GM18858 (cell line): ENCODE measurements at regions not wholly inside any gene's neighbourhood (a gene's known extent, or its start where the extent isn't known, plus 50 kb on each side); places are given as distances from the start of the nearest gene placed in this dataset.
"Not testable (repeated sequence)": the region's sequence is repeated elsewhere in the genome, so short reads cannot be mapped to it uniquely, and the experiment has no call there.

Experiments used
- ATAC-seq: cut with Tn5 transposase; IDR thresholded peaks from one replicate; pipeline ENCODE4 v1.9.1; 2021; ENCODE audit not compliant: unreplicated experiment

DNA sequence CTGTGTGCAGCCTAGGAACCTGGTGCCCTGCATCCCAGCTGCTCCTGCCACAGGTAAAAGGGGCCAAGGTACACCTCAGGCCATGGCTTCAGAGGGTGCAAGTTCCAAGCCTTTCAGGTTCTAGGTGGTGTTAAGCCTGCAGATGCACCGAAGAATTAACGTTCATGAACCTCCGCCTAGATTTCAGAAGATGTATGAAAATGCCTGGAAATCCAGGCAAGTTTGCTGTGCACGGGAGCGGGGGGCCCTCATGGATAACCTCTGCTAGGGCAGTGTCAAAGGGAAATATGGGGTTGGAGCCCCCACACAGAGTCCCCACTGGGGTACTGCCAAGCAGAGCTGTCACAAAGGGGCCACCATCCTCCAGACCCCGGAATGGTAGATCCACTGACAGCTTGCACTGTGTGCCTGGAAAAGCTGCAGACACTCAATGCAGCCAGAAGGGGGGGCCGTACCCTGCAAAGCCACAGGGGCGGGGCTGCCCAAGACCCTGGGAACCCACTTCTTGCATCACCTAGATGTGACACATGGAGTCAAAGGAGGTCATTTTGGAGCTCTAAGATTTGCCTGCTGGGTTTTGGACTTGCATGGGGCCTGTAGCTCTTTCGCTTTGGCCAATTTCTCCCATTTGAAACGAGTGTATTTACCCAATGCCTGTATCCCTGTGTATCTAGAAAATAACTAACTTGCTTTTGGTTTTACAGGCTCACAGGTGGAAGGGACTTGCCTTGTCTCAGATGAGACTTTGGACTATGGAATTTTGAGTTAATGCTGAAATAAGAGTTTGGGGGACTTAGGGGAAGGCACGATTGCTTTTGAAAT is 145.2 kb upstream of the C1QTNF3 start:
- ATAC-seq, result not testable (repeated sequence)

DNA sequence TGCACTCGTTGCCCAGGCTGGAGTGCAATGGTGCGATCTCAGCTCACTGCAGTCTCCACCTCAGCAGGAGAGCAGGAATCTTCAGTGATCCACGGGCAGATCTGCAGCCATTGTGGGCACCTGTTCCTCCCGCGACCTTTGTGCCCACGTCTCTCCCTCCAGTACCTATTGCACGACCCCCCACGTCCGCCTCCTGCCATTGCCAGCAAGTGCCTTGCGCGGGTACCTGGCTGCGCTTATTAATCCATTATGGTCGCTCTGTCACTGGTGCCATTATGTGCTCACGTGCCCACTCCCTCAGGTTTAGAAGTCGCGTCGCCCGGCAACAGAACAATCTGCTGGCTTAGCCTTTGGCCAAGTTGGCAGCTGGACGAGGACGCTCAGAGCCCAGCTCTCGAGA is 146.2 kb upstream of the C1QTNF3 start:
- ATAC-seq, result not testable (repeated sequence)

DNA sequence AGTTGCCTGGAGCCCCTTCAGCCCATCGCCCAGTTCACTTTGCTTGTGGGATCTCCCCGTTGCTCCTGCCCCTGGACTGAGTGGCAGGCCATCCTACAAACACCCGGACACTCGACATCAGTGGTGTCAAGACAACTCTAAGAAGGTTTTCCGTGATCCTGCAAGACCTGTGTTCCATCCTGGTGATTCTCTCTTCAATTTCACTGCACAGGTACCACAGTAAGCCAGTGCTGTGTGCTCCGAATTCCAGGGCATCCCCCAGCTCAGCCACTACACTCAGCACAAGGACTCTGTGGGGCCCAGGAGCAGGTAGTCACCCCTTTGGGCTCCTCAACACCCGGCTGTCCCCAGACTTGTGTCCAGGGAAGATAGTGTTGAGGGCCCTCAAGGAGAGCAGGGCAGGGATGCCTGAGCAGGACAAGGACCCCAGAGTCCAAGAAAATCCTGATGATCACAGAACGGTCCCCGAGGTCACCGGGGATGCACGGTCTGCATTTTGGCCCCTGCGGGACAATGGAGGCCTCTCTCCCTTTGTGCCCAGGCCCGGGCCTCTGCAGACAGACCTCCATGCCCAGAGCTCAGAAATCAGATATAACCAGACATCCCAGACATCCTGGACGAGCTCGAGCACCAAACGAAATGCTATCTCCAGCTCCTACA is 146.9 kb upstream of the C1QTNF3 start:
- not testable (repeated sequence) for ATAC-seq

DNA sequence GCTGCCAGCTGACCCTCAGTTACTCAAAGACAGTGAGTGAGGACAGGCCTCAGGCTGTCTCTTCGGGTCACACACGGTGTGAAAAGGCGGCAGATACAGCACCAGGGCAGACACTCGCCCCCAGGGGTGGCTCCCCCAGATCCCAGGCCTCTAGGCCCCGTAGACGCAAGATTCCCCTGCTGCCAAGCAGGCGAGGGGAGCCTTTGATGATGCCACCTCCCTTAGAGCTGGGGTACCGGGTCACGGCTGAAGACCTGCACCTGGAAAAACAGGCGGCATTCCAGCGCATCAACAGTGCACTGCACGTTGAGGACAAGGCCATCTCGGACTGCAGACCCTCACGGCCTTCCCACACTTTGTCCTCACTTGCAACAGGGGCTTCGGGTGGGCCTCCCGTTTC is 147.5 kb upstream of the C1QTNF3 start:
- ATAC-seq, result not testable (repeated sequence)

DNA sequence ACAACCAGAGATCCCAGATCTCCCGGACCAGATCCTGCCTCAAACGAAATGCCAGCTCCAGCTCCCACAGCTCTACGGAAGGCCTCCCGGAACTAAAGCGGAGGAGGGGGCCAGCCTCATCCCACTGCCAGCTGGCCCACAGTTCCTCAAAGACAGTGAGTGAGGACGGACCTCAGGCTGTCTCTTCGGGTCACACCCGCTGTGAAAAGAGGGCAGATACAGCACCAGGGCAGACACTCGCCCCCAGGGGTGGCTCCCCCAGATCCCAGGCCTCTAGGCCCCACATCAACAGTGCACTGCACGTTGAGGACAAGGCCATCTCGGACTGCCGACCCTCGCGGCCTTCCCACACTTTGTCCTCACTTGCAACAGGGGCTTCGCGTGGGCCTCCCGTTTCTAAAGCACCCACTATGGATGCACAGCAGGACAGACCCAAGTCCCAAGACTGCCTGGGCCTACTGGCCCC is 148.3 kb upstream of the C1QTNF3 start:
- not testable (repeated sequence) for ATAC-seq

DNA sequence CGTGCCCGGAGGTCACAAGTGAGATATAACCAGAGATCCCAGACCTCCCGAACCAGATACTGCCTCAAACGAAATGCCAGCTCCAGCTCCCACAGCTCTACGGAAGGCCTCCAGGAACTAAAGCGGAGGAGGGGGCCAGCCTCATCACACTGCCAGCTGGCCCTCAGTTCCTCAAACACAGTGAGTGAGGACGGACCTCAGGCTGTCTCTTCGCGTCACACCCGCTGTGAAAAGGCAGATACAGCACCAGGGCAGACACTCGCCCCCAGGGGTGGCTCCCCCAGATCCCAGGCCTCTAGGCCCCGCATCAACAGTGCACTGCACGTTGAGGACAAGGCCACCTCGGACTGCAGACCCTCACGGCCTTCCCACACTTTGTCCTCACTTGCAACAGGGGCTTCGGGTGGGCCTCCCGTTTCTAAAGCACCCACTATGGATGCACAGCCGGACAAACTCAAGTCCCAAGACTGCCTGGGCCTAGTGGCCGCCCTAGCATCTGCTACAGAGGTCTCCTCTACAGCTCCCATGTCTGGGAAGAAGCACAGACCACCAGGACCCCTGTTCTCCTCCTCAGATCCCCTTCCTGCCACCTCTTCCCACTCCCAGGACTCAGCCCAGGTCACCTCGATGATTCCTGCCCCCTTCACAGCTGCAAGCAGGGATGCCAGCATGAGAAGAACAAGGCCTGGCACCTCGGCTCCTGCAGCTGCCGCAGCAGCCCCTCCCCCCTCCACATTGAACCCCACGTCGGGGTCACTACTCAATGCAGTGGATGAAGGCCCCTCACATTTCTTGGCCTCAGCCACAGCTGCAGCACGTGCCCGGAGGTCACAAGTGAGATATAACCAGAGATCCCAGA is 149.3 kb upstream of the C1QTNF3 start:
- ATAC-seq, result not testable (repeated sequence)

DNA sequence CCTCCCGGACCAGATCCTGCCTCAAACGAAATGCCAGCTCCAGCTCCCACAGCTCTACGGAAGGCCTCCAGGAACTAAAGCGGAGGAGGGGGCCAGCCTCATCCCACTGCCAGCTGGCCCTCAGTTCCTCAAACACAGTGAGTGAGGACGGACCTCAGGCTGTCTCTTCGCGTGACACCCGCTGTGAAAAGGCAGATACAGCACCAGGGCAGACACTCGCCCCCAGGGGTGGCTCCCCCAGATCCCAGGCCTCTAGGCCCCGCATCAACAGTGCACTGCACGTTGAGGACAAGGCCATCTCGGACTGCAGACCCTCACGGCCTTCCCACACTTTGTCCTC is 149.9 kb upstream of the C1QTNF3 start:
- not testable (repeated sequence) for ATAC-seq

DNA sequence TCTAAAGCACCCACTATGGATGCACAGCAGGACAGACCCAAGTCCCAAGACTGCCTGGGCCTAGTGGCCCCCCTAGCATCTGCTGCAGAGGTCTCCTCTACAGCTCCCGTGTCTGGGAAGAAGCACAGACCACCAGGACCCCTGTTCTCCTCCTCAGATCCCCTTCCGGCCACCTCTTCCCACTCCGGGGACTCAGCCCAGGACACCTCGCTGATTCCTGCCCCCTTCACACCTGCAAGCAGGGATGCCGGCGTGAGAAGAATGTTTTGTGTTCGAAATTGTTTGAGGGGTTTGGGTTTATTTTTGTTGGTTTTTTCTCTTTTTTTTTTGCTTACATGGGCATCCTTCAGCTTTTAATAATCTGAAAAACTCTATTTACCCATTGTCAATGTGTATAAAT is 150.3 kb upstream of the C1QTNF3 start:
- ATAC-seq, result not testable (repeated sequence)

DNA sequence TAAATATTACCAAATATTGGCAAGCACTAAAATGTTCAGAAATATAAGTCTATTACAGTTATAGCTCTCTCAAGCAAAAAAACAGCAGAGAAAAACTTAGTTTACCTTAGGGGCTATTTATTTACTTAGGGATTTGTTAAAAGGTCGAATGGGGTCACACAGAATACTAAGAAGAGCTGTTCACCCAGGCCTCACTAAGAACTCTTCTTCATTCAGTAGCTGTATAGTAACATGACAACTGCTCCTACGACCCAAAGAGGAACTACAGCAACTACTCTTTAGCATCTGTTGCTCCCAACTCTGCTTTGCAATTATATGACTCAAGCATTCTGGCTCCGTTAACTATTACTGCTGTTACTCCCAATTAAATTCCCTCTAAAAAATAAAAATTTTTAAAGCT is 150.8 kb upstream of the C1QTNF3 start:
- ATAC-seq, result not testable (repeated sequence)

DNA sequence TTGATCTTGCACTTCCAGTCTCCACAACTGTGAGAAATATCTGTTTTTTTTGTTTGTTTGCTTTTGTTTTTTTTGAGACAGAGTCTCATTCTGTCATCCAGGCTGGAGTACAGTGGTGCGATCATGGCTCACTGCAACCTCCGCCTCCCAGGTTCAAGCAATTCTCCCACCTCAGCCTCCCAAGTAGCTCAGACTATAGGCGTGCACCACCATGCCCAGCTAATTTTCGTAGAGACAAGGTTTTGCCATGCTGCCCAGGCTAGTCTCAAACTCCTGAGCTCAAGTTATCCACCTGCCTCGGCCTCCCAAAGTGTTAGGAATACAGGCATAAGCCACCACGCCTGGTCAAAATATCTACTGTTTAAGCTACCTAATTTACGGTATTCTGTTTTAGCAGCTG is 153.1 kb upstream of the C1QTNF3 start:
- not testable (repeated sequence) for ATAC-seq

DNA sequence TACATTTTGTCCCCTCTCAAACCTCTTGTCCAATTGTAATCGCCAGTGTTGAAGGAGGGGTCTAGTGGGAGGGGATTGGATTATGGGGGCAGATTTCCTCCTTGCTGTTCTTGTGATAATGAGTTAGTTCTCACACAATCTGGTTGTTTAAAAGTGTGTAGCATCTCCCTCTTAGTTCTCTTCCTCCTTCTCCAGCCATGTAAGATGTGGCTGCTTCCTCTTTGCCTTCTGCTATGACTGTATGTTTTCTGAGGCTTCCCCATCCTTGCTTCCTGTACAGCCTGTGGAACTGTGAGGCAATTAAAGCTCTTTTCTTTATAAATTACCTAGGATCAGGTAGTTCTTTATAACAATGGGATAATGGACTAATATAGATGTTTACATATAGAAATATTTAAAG is 162.3 kb upstream of the C1QTNF3 start:
- not testable (repeated sequence) for ATAC-seq

DNA sequence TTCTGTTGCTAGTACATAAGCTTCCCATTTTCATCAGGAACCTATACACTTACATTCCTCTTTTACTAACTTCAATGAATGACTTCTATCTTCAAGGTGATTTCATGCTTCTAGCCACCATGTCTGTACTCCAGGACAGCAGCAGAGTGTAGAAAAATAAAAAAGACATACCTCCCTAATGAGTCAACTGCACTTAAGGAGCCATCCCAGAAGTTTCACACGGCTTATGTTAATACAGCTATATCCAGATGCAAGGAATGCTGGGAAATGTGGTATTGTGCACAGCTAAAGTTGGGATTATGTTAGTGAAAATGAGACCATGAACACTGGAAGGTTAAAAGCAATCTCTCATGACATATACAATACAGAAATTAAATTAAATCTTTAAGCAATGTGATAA is 174.4 kb upstream of the C1QTNF3 start:
- ATAC-seq, result not testable (repeated sequence)

DNA sequence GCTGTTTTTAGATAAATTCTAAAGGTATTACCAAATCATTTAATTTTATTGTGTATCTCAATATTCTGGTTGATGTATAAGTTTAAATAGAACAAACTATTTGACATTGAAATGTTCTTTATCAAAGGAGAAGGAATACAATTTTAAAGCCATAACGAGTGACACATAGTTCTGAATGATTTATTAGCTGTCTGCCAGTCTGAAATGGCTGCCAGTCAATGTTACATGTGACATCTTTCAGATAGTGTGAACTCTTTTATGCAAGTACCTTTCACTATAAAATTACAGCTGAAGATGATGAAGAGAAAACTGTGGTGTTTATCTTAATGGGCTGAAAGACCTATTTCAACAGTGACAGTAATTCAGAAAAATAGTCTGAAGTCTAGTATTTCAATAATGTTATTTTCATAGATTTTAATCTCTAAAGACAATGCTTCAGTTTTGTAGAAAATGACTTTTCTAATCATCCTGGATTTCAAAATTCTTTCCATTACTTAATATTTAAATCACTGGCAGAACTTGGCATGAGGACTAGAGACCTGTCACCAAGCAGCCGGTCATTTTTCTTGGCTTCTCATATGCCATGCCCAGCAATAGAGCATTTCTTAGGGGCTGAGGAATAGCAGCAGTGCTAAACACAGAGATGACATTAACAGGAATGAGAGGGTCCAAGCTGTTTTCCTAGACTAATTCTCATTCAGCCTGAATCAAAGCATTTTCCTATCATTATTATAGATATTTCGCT is 178.5 kb upstream of the C1QTNF3 start:
- ATAC-seq, result not testable (repeated sequence)

DNA sequence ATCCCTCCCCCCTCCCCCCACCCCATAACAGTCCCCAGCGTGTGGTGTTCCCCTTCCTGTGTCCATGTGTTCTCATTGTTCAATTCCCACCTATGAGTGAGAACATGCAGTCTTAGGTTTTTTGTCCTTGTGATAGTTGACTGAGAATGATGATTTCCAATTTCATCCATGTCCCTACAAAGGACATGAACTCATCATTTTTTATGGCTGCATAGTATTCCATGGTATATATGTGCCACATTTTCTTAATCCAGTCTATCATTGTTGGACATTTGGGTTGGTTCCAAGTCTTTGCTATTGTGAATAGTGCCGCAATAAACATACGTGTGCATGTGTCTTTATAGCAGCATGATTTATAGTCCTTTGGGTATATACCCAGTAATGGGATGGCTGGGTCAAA is 180.1 kb upstream of the C1QTNF3 start:
- not testable (repeated sequence) for ATAC-seq

DNA sequence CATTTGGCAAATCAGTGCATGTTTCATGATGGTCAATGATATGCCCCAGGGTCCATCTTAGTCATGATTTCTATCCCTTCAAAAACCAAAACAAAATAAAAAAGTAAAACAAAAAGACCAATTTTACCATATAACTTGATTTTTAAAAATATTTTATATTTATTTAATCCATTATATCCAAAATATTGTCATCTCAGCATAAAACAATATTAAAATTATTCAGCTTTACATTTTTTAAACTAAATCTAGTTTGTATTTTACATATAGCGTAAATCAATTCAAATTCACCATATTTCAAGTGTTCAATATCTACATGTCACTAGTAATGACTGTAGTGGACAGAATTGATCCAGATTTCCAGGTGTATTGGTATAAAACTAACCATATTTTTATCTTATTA is 187.4 kb upstream of the C1QTNF3 start:
- not testable (repeated sequence) for ATAC-seq

DNA sequence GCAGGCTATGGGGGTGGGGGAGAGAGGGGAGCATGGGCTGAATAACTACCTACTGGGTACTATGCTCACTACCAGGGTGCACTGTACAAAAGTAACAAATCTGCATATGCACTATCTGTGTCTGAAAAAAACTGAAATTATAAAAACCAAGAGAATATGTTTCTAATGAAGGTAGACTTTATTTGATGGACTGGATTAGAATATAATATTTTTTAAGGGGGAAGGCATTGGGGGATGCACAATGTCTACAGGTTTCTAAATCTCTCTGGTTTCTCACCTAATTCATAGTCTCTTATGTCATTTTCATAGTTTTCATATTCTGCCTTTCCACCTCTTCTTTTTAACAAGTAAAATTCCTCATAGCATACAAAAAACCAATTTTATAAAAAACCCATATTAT is 200.8 kb upstream of the C1QTNF3 start:
- ATAC-seq, result not testable (repeated sequence)

DNA sequence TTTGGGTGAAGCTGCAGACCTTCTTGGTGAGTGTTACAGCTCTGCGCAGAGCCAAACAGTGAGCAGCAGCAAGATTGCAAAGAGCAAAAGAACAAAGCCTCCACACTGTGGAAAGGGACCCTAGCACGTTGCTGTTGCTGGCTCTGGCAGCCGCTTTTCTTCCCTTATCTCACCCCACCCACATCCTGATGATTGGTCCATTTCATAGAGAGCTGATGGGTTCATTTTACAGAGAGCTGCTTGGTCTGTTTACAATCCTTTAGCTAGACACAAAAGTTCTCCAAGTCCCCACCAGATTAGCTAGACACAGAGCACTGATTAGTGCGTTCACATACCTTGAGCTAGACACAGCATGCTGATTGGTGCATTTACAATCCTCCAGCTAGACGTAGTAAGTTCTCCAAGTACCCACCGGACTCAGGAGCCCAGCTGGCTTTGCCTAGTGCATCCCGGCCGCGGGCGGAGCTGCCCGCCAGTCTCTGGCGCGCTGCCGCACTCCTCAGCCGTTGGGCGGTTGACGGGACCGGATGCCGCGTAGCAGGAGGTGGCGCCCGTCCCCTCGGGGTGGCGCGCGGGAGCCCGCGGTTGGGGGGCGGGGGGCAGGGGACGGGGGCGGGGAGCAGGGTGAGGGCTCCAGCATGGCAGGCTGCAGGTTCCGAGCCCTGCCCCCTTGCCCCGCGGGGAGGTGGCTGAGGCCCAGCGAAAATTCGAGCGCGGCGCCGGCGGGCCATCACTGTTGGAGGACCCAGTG is 201.4 kb upstream of the C1QTNF3 start:
- peak; percentile 58 for ATAC-seq

DNA sequence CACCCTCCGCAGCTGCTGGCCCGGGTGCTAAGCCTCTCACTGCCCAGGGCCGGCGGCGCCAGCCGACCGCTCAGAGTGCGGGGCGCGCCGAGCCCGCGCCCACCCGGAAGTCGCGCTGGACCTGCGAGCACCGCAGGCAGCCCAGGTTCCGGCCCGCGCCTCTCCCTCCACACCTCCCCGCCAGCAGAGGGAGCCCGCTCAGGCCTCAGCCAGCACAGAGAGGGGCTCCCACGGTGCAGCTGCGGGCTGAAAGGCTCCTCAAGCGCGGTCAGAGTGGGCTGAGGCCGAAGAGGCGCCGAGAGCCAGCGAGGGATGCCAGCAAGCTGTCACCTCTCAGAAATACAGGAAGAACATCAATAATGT is 202.0 kb upstream of the C1QTNF3 start:
- ATAC-seq, result peak; percentile 71

DNA sequence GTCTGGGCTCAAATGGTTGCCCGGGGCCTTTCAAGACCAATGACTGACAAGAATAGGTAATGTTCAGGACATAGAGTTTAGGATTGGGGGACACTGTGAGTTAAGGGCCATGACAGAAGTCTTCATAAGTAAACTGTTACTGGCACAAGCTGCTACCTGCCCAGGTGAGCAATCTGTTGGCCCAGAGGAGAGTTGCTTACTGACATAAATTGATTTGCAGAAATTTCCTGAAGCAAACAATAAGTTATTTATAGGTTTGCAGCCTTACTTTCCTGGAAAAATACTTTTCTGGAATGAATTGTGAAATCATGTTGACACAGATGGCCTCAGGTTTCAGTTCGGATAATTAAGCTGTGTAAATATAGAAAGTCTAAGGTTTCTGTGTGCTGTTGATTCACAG is 202.8 kb upstream of the C1QTNF3 start:
- ATAC-seq, result not testable (repeated sequence)

DNA sequence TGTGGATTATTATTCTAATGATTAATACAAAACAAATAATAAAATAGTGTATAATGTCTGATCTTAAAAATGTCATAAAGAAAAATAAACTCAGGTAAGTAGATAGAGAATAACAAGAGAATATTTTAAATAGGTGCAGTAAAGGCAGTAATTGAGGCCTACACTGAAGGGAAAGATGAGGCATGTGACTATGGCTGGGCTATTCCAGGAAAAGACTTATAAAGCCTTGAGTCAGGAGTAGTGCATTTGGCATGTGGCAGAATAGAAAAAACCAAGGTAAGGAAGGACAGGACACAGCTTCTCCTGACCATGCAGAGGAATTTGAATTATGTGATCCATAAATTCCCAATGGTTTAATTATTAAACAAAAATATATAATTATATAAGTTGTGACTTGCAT is 215.6 kb upstream of the C1QTNF3 start:
- not testable (repeated sequence) for ATAC-seq
